ENCODE measurements at regions not wholly inside any gene's neighbourhood (a gene's known extent, or its start where the extent isn't known, plus 50 kb on each side); places are given as distances from the start of the nearest gene placed in this dataset.

- peaks cover 5% of the 10 kb centered on the region for H3K4me1 Mint-ChIP-seq
- no peaks in the 10 kb centered on the region for H3K27me3 Mint-ChIP-seq (ENCODE audit: low read depth)
- no peak for TF ChIP-seq CTCF (IDR thresholded peaks at IDR 0.05; ENCODE audit: unreplicated experiment in 3 of 3)
- H3K27ac Mint-ChIP-seq = no peak overlapping the region
- H3K4me3 Mint-ChIP-seq = no peak overlapping the region
- H3K36me3 Mint-ChIP-seq (ENCODE audit: low read depth) = no peaks in the 10 kb centered on the region
- no peaks in the 10 kb centered on the region for H3K9me3 Mint-ChIP-seq
These were observed 265.2 kb upstream of the B3GALT2 start for GRCh38 chr1:193451606-193452005.

GRCh38 chr1:193451001-193451400, 264.6 kb upstream of the B3GALT2 start:
- no peaks in the 10 kb centered on the region for H3K36me3 Mint-ChIP-seq (ENCODE audit: low read depth)
- H3K4me3 Mint-ChIP-seq = no peak overlapping the region
- H3K27me3 Mint-ChIP-seq (ENCODE audit: low read depth) = no peaks in the 10 kb centered on the region
- no peaks in the 10 kb centered on the region for H3K9me3 Mint-ChIP-seq
- TF ChIP-seq CTCF (IDR thresholded peaks at IDR 0.05; ENCODE audit: unreplicated experiment in 3 of 3) = no peak
- H3K27ac Mint-ChIP-seq = no peak overlapping the region
- peaks cover 5% of the 10 kb centered on the region for H3K4me1 Mint-ChIP-seq

GRCh38 chr1:193448682-193449461, 262.5 kb upstream of the B3GALT2 start:
- no peaks in the 10 kb centered on the region for H3K36me3 Mint-ChIP-seq (ENCODE audit: low read depth)
- H3K9me3 Mint-ChIP-seq = no peaks in the 10 kb centered on the region
- H3K4me1 Mint-ChIP-seq = peaks cover 5% of the 10 kb centered on the region
- no peak overlapping the region for H3K4me3 Mint-ChIP-seq
- no peak for TF ChIP-seq CTCF (IDR thresholded peaks at IDR 0.05; ENCODE audit: unreplicated experiment in 3 of 3)
- no peaks in the 10 kb centered on the region for H3K27me3 Mint-ChIP-seq (ENCODE audit: low read depth)
- no peak overlapping the region for H3K27ac Mint-ChIP-seq

GRCh38 chr1:193443886-193444285, 257.5 kb upstream of the B3GALT2 start:
- peaks cover under 1% of the 10 kb centered on the region for H3K4me1 Mint-ChIP-seq
- H3K36me3 Mint-ChIP-seq (ENCODE audit: low read depth) = no peaks in the 10 kb centered on the region
- no peak overlapping the region for H3K4me3 Mint-ChIP-seq
- peaks cover 8% of the 10 kb centered on the region for H3K9me3 Mint-ChIP-seq
- no peak for TF ChIP-seq CTCF (IDR thresholded peaks at IDR 0.05; ENCODE audit: unreplicated experiment in 3 of 3)
- no peak overlapping the region for H3K27ac Mint-ChIP-seq
- no peaks in the 10 kb centered on the region for H3K27me3 Mint-ChIP-seq (ENCODE audit: low read depth)

GRCh38 chr1:193438771-193439170, 252.4 kb upstream of the B3GALT2 start:
- Mint-ChIP-seq H3K9me3 (peaks cover 26% of the 10 kb centered on the region), H3K4me3 (no peak overlapping the region), H3K36me3 (ENCODE audit: low read depth) (peaks cover 16% of the 10 kb centered on the region), H3K27ac (no peak overlapping the region), H3K4me1 (no peaks in the 10 kb centered on the region), H3K27me3 (ENCODE audit: low read depth) (no peaks in the 10 kb centered on the region)
- no peak for TF ChIP-seq CTCF (IDR thresholded peaks at IDR 0.05; ENCODE audit: unreplicated experiment in 3 of 3)

- Mint-ChIP-seq H3K27ac (no peak overlapping the region), H3K36me3 (ENCODE audit: low read depth) (peaks cover 21% of the 10 kb centered on the region), H3K9me3 (peaks cover 30% of the 10 kb centered on the region), H3K4me1 (no peaks in the 10 kb centered on the region), H3K4me3 (no peak overlapping the region), H3K27me3 (ENCODE audit: low read depth) (no peaks in the 10 kb centered on the region)
- TF ChIP-seq CTCF (IDR thresholded peaks at IDR 0.05; ENCODE audit: unreplicated experiment in 3 of 3) = no peak
These were observed 251.9 kb upstream of the B3GALT2 start for GRCh38 chr1:193438312-193438711.
